ENCODE measurements at regions not wholly inside any gene's neighbourhood (a gene's known extent, or its start where the extent isn't known, plus 50 kb on each side); places are given as distances from the start of the nearest gene placed in this dataset.

DNA sequence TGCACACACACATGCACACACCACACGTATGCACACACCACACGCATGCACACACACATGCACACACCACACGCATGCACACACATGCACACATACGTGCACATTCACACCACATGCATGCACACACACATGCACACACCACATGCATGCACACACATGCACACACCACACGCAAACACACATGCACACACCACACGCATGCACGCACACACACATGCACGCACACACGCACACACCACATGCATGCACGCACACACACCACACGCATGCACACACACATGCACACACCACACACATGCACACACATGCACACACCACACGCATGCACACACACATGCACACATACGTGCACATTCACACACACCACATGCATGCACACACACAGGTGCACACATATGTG lies 169.8 kb upstream of the SALL3 start:
- no peaks in the 10 kb centered on the region for H3K4me1 ChIP-seq (ENCODE audit: insufficient read depth)
- no peak for DNase-seq (ENCODE audit: extremely low spot score)
- 94% methylated on average over 13 of the region's 13 CpGs for WGBS
- H3K27ac ChIP-seq (ENCODE audit: low read depth) = no peak overlapping the region
- H3K36me3 ChIP-seq (ENCODE audit: insufficient read depth) = no peaks in the 10 kb centered on the region
- no peak overlapping the region for H3K4me3 ChIP-seq (ENCODE audit: low read depth, low read length)

DNA sequence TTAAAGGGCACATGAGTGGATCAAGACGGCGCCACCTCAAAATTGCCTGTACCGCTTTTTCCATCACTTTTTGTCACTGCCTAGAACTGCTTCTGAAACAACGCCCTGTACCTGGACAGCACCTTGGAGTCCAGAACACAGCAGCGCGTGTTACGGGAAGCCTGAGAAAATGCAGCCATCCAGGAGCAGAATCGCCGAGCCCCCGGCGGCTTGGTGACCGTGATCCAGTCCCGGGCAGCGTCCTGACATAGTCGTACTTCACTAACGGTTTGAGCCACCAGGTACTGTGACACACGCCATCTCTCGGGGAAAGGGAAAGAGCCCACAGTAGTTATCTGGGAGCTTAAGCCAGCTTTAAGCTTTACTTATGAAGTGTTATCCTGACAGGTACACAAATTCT lies 168.9 kb upstream of the SALL3 start:
- Histone ChIP-seq H3K4me3 (ENCODE audit: low read depth, low read length) (no peak overlapping the region), H3K36me3 (ENCODE audit: insufficient read depth) (no peaks in the 10 kb centered on the region), H3K27ac (ENCODE audit: low read depth) (no peak overlapping the region), H3K4me1 (ENCODE audit: insufficient read depth) (no peaks in the 10 kb centered on the region)
- no peak for DNase-seq (ENCODE audit: extremely low spot score)
- 92% methylated on average over 18 of the region's 18 CpGs for WGBS

DNA sequence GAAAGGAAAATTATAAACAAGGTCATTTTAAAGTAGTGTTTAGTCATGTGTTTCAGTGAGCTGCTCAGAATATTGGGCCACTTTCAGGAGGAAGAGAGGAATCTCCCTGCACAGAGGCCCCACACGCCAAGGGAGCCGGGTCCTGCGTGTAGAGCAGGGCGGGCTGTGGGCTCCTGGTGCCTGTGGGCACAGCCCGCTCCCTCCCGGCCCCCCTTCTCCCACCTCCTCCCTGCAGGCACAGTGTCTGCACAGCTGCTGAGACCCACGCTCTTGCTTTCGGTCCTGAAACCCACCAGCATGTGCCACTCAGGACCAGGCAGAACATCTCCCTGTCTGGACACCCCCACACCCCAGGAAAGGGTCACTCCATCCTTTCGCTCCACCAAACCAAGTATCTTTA lies 167.6 kb upstream of the SALL3 start:
- Histone ChIP-seq H3K36me3 (ENCODE audit: insufficient read depth) (no peaks in the 10 kb centered on the region), H3K4me1 (ENCODE audit: insufficient read depth) (no peaks in the 10 kb centered on the region), H3K4me3 (ENCODE audit: low read depth, low read length) (no peak overlapping the region), H3K27ac (ENCODE audit: low read depth) (no peak overlapping the region)
- no peak for DNase-seq (ENCODE audit: extremely low spot score)
- 58% methylated on average over 9 of the region's 9 CpGs for WGBS

DNA sequence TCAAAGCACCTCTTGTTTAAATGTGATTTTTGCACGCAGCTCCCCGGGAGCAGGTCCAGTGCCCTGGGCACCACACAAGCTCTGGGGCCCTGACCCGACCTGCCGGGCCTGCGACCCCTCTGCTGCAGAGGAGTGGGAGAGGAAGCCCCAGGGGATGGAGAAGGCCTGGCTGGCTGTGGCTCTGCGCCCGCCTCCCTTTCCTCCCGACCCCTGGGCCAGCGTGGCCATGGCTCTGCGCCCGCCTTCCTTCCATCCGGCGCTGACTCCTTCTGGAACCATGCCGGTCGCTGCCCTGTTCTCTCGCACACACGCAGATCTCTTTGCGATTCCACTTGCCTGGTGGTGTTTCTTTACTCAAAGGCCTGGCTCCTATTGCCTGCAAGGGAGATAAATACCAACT lies 166.5 kb upstream of the SALL3 start:
- no peaks in the 10 kb centered on the region for H3K36me3 ChIP-seq (ENCODE audit: insufficient read depth)
- DNase-seq (ENCODE audit: extremely low spot score) = no peak
- WGBS = 83% methylated on average over 18 of the region's 18 CpGs
- H3K4me3 ChIP-seq (ENCODE audit: low read depth, low read length) = no peak overlapping the region
- H3K27ac ChIP-seq (ENCODE audit: low read depth) = no peak overlapping the region
- no peaks in the 10 kb centered on the region for H3K4me1 ChIP-seq (ENCODE audit: insufficient read depth)

DNA sequence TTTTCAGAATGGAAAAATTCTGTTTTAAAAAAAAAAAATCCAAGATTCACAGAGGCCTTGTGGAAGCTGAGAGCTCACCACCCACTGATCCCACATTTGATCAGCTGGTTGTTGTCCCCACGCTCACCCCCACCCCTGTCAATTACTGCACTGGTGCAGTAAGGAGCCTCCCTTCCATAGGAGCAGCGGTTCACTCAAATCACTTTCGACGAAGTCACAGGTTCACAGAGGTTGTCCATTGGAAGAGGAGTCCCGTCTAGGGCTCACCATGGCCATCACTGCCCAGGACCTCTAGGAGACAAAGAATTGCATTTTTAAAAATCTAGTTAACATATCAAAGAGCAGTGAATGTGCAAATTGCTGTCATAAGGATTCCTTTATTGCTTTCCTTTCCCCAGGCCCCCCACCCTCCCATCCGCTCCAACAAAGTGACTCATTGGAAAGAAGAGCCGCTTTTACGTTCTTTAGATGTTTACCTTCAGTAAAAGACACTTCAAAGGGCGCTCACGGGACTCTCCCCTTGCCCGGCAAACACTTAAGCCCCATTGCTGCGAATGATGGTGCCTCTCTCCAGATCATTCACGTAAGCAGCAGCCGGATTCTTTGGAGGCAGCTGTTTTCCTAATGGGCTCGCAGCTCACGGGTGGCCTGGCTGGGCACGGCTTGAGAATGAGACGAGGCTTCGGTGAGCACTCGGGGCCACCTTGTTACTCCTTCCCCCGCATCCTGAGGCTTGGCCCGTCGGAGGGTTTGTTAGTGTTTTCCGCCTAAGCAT lies 165.5 kb upstream of the SALL3 start:
- Histone ChIP-seq H3K36me3 (ENCODE audit: insufficient read depth) (no peaks in the 10 kb centered on the region), H3K27ac (ENCODE audit: low read depth) (no peak overlapping the region), H3K4me1 (ENCODE audit: insufficient read depth) (no peaks in the 10 kb centered on the region), H3K4me3 (ENCODE audit: low read depth, low read length) (no peak overlapping the region)
- WGBS = 24% methylated on average over 24 of the region's 24 CpGs
- DNase-seq (ENCODE audit: extremely low spot score) = no peak

DNA sequence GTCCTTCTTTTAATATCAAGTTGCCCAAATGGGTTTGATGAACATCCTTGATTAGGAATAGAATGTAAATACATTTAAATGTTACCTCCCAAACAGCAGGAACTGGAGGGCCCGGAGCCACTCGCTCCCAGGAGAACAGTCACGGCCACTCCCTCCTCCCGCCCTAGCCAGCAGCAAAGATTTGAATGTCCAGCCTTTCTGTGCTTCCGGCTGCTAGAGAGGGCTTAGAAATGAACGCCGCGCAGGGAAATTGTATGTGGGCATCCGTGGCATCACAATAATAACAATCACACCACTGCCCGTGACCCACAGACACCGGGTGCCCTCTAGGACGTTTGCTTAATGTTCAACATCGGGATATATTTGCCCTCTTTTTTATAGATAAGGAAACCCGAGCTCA lies 164.9 kb upstream of the SALL3 start:
- Histone ChIP-seq H3K36me3 (ENCODE audit: insufficient read depth) (no peaks in the 10 kb centered on the region), H3K4me1 (ENCODE audit: insufficient read depth) (no peaks in the 10 kb centered on the region), H3K27ac (ENCODE audit: low read depth) (no peak overlapping the region), H3K4me3 (ENCODE audit: low read depth, low read length) (no peak overlapping the region)
- DNase-seq (ENCODE audit: extremely low spot score) = no peak
- 24% methylated on average over 14 of the region's 14 CpGs for WGBS

DNA sequence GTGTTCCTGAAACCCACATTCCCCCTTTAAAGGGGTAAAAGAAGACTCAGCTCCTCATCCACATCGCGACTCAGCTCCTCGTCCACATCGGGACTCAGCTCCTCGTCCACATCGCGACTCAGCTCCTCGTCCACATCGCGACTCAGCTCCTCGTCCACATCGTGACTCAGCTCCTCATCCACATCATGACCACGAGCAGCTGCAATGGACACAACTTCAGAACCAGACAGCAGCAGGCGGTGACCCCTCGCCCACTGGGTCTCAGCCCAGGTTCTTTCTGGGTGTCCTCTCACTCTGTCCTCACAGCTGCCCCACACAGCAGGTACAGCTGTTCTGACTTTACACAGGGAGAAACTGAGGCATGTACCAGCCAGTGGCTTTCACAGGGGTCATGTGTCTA lies 163.5 kb upstream of the SALL3 start:
- Histone ChIP-seq H3K36me3 (ENCODE audit: insufficient read depth) (no peaks in the 10 kb centered on the region), H3K4me3 (ENCODE audit: low read depth, low read length) (no peak overlapping the region)
- 93% methylated on average over 15 of the region's 15 CpGs for WGBS

DNA sequence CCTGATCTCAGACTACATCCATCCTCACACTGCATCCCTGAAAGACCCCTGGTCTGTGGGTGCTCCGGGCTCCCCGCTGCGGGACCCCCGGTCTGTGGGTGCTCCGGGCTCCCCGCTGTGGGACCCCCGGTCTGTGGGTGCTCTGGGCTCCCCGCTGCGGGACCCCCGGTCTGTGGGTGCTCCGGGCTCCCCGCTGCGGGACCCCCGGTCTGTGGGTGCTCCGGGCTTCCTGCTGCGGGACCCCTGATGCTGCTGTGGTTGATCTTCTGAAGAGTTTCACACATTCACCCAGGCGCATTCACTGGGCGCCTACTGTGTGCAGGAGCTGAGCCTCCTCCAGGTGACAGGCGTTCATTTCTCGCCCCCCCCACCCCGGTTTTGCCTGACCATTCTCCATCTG lies 162.7 kb upstream of the SALL3 start:
- DNase-seq (ENCODE audit: extremely low spot score) = no peak
- no peak overlapping the region for H3K27ac ChIP-seq (ENCODE audit: low read depth)
- H3K4me3 ChIP-seq (ENCODE audit: low read depth, low read length) = no peak overlapping the region
- no peaks in the 10 kb centered on the region for H3K4me1 ChIP-seq (ENCODE audit: insufficient read depth)
- no peaks in the 10 kb centered on the region for H3K36me3 ChIP-seq (ENCODE audit: insufficient read depth)
- 93% methylated on average over 21 of the region's 21 CpGs for WGBS

More for the DNA sequence above, 163.5 kb upstream of the SALL3 start:
- no peak for DNase-seq (ENCODE audit: extremely low spot score)
- Histone ChIP-seq H3K27ac (ENCODE audit: low read depth) (no peak overlapping the region), H3K4me1 (ENCODE audit: insufficient read depth) (no peaks in the 10 kb centered on the region)

DNA sequence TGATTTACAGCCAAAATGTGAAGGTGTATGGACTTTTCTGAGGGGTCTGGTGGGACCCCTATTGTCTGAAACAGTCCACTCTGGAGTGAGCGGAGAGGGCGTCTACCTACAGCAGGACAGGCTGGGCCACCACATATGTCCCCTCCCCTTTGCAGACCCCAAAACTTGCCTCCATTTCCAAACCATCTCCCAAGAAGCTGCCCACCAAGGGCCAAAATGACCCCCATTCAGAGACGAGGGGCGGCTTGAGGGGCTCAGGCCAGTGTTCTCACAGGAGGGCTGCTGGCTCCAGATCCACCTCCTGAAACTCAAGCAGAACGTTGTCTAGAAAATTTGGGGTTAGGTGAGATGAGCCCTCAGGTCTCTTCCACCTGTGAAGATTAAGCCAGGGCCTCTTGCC lies 161.1 kb upstream of the SALL3 start:
- H3K4me3 ChIP-seq (ENCODE audit: low read depth, low read length) = no peak overlapping the region
- 97% methylated on average over 5 of the region's 5 CpGs for WGBS
- H3K36me3 ChIP-seq (ENCODE audit: insufficient read depth) = no peaks in the 10 kb centered on the region
- no peak overlapping the region for H3K27ac ChIP-seq (ENCODE audit: low read depth)
- H3K4me1 ChIP-seq (ENCODE audit: insufficient read depth) = no peaks in the 10 kb centered on the region
- DNase-seq (ENCODE audit: extremely low spot score) = no peak

DNA sequence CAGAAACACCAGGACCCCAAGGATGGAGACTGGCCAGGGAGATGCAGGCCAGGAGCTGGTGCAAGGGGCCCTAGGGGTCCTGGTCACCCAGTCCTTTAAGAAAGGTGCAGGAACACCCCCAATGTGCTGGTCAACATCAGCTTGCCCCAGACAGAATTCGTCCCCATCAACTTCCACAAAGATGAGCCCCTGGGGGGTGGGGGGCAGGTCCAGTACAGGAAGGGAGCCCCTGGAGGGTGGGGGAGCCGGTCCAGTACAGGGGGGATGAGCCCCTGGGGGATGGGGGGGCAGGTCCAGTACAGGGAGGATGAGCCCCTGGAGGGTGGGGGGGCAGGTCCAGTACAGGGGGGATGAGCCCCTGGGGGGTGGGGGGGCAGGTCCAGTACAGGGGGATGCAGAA lies 160.7 kb upstream of the SALL3 start:
- no peak overlapping the region for H3K4me3 ChIP-seq (ENCODE audit: low read depth, low read length)
- H3K36me3 ChIP-seq (ENCODE audit: insufficient read depth) = no peaks in the 10 kb centered on the region
- no peak for DNase-seq (ENCODE audit: extremely low spot score)
- H3K4me1 ChIP-seq (ENCODE audit: insufficient read depth) = no peaks in the 10 kb centered on the region
- no peak overlapping the region for H3K27ac ChIP-seq (ENCODE audit: low read depth)
- 83% methylated on average over 2 of the region's 2 CpGs for WGBS

DNA sequence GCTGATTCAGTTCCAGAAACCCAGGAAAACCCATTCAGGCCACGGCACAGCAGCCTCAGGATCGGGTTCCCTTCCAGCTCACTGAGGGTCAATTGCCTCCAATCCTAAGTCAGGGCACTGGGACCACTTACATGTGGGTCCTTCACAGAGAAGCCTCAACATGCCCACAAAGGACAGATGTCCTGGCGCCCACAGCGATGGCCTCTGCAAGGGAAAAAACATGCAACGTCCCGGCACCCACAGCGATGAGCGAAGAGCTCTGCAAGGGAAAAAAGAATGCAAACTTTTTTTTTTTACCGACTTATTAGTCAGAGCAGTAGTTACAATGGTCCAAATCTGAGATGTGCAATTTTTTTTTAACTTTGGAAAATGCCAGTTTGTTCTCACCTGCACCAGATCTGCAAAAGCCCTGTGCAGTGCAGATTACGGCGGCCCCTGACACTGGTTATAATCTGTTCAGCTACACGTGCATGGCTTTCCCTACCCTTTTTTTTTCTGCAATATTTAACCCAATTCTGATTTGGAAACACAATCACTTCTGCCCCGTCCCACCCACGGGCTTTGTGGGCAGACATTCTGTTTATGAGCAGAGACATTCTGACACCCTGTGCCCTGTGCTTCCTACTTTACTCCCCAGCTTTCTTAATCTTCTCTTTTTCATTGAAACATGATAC lies 159.3 kb upstream of the SALL3 start:
- 57% methylated on average over 14 of the region's 14 CpGs for WGBS
- DNase-seq (ENCODE audit: extremely low spot score) = no peak
- no peaks in the 10 kb centered on the region for H3K4me1 ChIP-seq (ENCODE audit: insufficient read depth)
- no peak overlapping the region for H3K27ac ChIP-seq (ENCODE audit: low read depth)
- H3K36me3 ChIP-seq (ENCODE audit: insufficient read depth) = no peaks in the 10 kb centered on the region
- H3K4me3 ChIP-seq (ENCODE audit: low read depth, low read length) = no peak overlapping the region

DNA sequence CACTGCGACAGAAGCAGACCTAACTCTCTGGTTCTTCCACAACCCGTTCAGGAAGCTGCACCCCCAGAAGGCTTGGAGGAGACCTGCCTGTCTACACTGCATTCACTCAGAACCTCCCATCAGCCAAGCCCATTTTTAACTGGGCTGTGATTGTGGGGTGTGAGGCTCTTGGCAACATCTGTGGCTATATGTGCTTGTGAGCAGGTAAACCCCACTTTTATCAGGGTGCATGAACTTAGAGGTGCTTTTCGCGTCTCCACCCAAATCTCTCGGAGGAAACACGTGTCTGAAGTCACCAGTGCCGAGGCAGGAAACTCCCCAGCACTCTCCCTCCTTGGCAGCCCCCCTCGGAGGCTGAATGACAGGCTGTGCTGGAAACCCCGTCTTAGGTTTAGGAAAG lies 158.2 kb upstream of the SALL3 start:
- no peaks in the 10 kb centered on the region for H3K4me1 ChIP-seq (ENCODE audit: insufficient read depth)

DNA sequence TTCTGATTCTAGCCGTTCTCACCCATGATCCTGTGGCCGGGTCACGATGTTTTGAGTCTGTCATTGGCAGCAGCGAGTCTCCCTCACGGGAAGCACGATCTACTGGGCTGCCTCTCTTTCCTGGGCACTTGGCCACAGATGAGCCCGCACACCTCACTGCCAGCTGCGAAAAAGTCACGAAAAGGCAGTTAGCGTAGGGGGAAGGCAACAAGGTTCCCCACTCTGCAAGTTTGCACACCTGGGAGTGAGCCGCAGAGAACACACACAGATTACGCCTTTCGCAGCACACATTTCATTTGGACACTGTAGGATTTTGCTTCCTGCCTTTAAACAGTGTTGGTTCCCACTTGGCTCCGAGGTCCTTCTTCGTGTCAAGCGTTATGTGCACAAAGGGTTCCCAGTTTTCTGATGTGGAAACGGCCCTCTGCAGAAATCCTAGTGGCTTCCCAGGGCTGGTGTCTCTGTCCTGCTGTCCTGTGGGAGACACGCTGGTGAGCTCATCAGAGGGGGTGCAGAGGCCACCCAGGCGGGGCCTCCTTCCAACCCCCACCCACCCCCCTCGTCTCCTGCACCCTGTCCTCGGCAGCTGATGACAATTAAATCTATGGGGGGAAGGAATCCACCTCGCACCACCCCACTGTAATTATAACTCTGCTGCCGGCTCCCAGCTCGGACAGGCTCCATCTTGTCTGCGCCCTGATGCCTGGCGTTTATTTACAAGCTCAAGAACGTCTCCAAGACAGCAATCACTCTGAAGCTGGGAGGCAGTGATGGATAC lies 157.3 kb upstream of the SALL3 start:
- WGBS = 71% methylated on average over 27 of the region's 27 CpGs
- Histone ChIP-seq H3K36me3 (ENCODE audit: insufficient read depth) (no peaks in the 10 kb centered on the region), H3K27ac (ENCODE audit: low read depth) (no peak overlapping the region), H3K4me1 (ENCODE audit: insufficient read depth) (no peaks in the 10 kb centered on the region), H3K4me3 (ENCODE audit: low read depth, low read length) (no peak overlapping the region)
- no peak for DNase-seq (ENCODE audit: extremely low spot score)

More for the DNA sequence above, 158.2 kb upstream of the SALL3 start:
- DNase-seq (ENCODE audit: extremely low spot score) = no peak
- H3K4me3 ChIP-seq (ENCODE audit: low read depth, low read length) = no peak overlapping the region
- 59% methylated on average over 9 of the region's 9 CpGs for WGBS
- no peak overlapping the region for H3K27ac ChIP-seq (ENCODE audit: low read depth)
- H3K36me3 ChIP-seq (ENCODE audit: insufficient read depth) = no peaks in the 10 kb centered on the region

DNA sequence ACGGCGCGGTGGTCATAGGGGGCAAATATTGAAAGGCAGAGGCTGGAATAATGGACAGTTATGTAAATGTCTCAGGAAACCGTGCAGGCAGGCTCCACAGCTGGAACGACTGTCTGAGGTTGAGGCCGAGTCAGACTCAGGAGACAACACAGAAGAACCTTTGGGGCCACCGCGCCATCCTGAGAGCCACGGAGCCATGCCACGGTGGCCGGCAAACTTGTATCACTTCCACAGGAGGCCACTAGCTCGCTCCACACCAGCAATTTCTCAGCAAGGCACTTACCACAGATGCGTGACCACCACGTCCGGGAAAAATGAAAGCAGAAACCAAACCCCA lies 156.7 kb upstream of the SALL3 start:
- WGBS = 84% methylated on average over 15 of the region's 15 CpGs
- no peak for DNase-seq (ENCODE audit: extremely low spot score)
- Histone ChIP-seq H3K4me3 (ENCODE audit: low read depth, low read length) (no peak overlapping the region), H3K4me1 (ENCODE audit: insufficient read depth) (no peaks in the 10 kb centered on the region), H3K36me3 (ENCODE audit: insufficient read depth) (no peaks in the 10 kb centered on the region), H3K27ac (ENCODE audit: low read depth) (no peak overlapping the region)
